Aorta (tissue), 5 donors: ENCODE measurements at regions not wholly inside any gene's neighbourhood (a gene's known extent, or its start where the extent isn't known, plus 50 kb on each side); places are given as distances from the start of the nearest gene placed in this dataset.

Experiments
- ATAC-seq: fragments of 200-7000 bp; cut with Tn5 transposase; one replicate; pipeline ENCODE4 v1.9.1; 2022; ENCODE audit warnings: moderate library complexity; ENCODE audit not compliant: low FRiP score
- DNase-seq, 2 donors: peaks; one replicate each; pipeline ENCODE4 v3.0.0-alpha.2; 2020
- H3K27ac ChIP-seq, 2 donors: one replicate each; pipeline ENCODE4 v1.5.1; 2013; ENCODE audit warnings: low read length in 2 of 2, mild to moderate bottlenecking in 2 of 2, moderate library complexity in 2 of 2, control low read depth in 1 of 2, inconsistent platforms in 1 of 2, low read depth in 1 of 2
- H3K27me3 ChIP-seq, 2 donors: one replicate each; pipeline ENCODE4 v1.6.1; 2013; ENCODE audit warnings: control low read depth in 1 of 2, low read length in 1 of 2, mild to moderate bottlenecking in 1 of 2, moderate library complexity in 1 of 2; ENCODE audit not compliant: insufficient read depth in 2 of 2, control insufficient read depth in 1 of 2
- H3K36me3 ChIP-seq, 2 donors: one replicate each; pipeline ENCODE4 v1.6.1; 2013; ENCODE audit warnings: control low read depth in 1 of 2, low read length in 1 of 2, mild to moderate bottlenecking in 1 of 2; ENCODE audit not compliant: insufficient read depth in 2 of 2, control insufficient read depth in 1 of 2
- H3K4me1 ChIP-seq, 2 donors: one replicate each; pipeline ENCODE4 v1.6.1; 2013; ENCODE audit warnings: low read length in 2 of 2, control low read depth in 1 of 2, mild to moderate bottlenecking in 1 of 2, moderate library complexity in 1 of 2; ENCODE audit not compliant: insufficient read depth in 2 of 2, control insufficient read depth in 1 of 2
- H3K4me3 ChIP-seq, 2 donors: one replicate each; pipeline ENCODE4 v1.5.1; 2013; ENCODE audit warnings: low read length in 2 of 2, control low read depth in 1 of 2, mild to moderate bottlenecking in 1 of 2
- H3K9me3 ChIP-seq: one replicate; pipeline ENCODE4 v1.6.1; 2013; ENCODE audit warnings: mild to moderate bottlenecking, low read length; ENCODE audit not compliant: control insufficient read depth
- WGBS, 2 donors: extraction: QIAGEN DNeasy Blood & Tissue Kit; methylation state at CpG; one replicate each; pipeline ENCODE4 v1.1.7; 2013; 5-methylcytosine and 5-hydroxymethylcytosine counted together
- intact Hi-C, 2 donors: fragments of 100-400 bp; cut with DNase I; formaldehyde crosslinking; loops; one replicate each; pipeline versions ENCODE4 v1.14.2 to v1.15.0; 2022
- donor health status: healthy with polysubstance abuse.
- donor health status: Bipolar disorder and iron deficiency.
- donor health status: DM: no; HTN: no; CAD: no.
- donor health status: DM: no; HTN: no; CAD: no.
- donor health status: DM: yes; HTN: yes; CAD: no.

DNA sequence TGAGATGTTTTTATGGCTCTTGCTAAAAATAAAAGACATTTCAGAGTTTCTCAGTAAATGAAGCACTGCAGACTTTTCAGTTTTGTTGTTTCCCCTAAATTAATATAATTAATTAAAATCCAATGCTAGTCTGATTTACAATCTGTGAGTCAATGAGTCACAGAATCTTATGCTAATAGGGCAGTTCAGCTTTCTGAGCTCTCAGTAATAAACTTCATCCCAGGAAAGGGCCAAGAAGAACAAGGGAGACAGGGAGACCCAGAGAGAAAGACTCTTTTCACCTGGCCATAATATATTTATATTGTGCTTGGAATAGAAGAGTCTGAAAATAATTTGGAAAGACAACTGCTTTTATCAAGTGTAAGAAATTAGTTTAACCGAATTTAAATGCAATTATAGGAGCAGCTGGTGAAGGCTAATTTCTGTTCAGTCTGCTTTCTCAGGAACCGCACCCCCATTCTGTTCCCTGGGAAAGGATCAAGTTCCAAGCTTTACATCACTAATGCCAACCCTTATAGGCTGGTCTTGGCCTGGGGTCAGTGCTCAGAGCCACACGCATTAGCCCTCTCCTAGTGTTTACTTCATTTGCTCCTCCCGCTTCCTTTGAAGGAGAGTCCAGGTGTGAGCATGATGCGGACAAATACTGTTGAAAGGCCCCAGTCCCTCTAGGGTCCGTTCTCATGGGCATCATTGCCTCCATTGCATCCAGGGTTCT is 145.6 kb downstream of the ZBTB18 start:
- H3K27me3 ChIP-seq = no peaks in the 10 kb centered on the region
- ATAC-seq (no peak), DNase-seq (no peak)
- H3K9me3 ChIP-seq = no peaks in the 10 kb centered on the region
- intact Hi-C loops = no loop called here
- no peak overlapping the region for H3K27ac ChIP-seq
- no peak overlapping the region for H3K4me3 ChIP-seq
- H3K36me3 ChIP-seq = no peaks in the 10 kb centered on the region
- WGBS, 2 donors = 88 to 90% methylated on average over 6 of the region's 6 CpGs
- no peaks in the 10 kb centered on the region for H3K4me1 ChIP-seq

DNA sequence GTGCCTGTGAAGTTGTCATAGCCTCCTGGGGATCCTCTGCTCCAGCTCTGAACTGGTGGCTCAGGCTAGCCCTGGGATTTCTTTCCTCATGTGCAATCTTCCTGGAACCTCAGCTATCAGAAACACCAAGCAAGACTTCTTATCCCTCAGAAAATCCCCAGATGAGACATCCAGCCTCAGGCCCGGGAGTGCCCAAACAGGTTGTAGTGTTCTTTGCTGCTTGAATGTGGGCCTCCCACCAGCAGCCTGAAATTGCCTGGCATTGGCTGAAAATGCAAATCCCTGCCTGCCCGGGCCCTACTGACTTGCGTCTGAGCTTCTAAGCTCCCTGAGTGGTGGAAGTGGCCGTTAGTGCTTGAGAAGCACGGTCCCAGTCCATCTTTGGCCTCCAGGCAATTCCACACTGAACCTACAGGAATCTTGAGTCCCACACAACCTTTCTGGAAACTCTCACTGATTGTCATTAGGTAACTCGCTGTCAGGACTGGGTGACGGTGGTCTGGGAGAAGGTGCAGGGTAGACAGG is 146.8 kb downstream of the ZBTB18 start:
- DNase-seq = no peak
- intact Hi-C loops = no loop called here
- no peaks in the 10 kb centered on the region for H3K9me3 ChIP-seq
- no peak overlapping the region for H3K27ac ChIP-seq
- ATAC-seq = no peak
- no peaks in the 10 kb centered on the region for H3K27me3 ChIP-seq
- no peaks in the 10 kb centered on the region for H3K4me1 ChIP-seq
- no peak overlapping the region for H3K4me3 ChIP-seq
- 91 to 94% methylated on average over 7 of the region's 7 CpGs for WGBS, 2 donors
- H3K36me3 ChIP-seq = no peaks in the 10 kb centered on the region

- DNase-seq (no peak), ATAC-seq (no peak)
- H3K4me3 ChIP-seq = no peak overlapping the region
- no peak overlapping the region for H3K27ac ChIP-seq
- no peaks in the 10 kb centered on the region for H3K36me3 ChIP-seq
- no peaks in the 10 kb centered on the region for H3K27me3 ChIP-seq
- intact Hi-C loops = no loop called here
- no peaks in the 10 kb centered on the region for H3K9me3 ChIP-seq
- WGBS, 2 donors = 95 to 98% methylated on average over 4 of the region's 4 CpGs
- no peaks in the 10 kb centered on the region for H3K4me1 ChIP-seq
Observed at GRCh38 chr1:244199902-244200301, 148.8 kb downstream of the ZBTB18 start.

DNA sequence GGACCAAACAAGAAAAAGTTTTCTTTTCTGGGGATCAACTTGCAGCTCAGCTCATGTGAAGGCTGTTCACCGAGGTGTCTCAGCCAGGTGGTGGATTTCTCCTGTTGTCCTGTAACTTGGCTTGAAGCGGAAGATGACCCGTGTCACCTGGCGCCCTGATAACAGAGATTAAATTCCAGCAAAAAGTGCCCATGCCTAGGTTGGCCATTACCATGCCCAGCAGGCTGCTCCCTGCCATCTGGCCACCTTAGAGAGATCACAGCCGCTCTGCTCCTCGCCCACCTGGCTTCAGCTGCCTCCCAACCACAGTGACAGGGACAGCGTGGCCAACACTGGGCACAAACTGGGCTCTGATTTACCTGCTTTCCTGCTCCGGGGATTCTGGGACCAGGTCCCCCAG is 149.5 kb downstream of the ZBTB18 start:
- no peak for DNase-seq
- intact Hi-C loops = no loop called here
- Histone ChIP-seq H3K9me3 (no peaks in the 10 kb centered on the region), H3K27me3 (no peaks in the 10 kb centered on the region), H3K4me3 (no peak overlapping the region), H3K4me1 (no peaks in the 10 kb centered on the region), H3K27ac (no peak overlapping the region), H3K36me3 (no peaks in the 10 kb centered on the region)
- WGBS, 2 donors = 93 to 94% methylated on average over 8 of the region's 8 CpGs
- ATAC-seq = no peak

- no peak overlapping the region for H3K4me3 ChIP-seq
- 93% methylated on average over 6 to 8 of the region's 8 CpGs for WGBS, 2 donors
- DNase-seq (no peak), ATAC-seq (no peak)
- H3K36me3 ChIP-seq = no peaks in the 10 kb centered on the region
- no peaks in the 10 kb centered on the region for H3K27me3 ChIP-seq
- intact Hi-C loops = loop anchor here in 1 of 2 donors (1.0 kb wide), 1 partner anchor 9 kb away; no protein-coding TSS in a partner anchor
- H3K27ac ChIP-seq = no peak overlapping the region
- H3K4me1 ChIP-seq = no peaks in the 10 kb centered on the region
- H3K9me3 ChIP-seq = no peaks in the 10 kb centered on the region
Observed at GRCh38 chr1:244201750-244202149, 150.7 kb downstream of the ZBTB18 start.

DNA sequence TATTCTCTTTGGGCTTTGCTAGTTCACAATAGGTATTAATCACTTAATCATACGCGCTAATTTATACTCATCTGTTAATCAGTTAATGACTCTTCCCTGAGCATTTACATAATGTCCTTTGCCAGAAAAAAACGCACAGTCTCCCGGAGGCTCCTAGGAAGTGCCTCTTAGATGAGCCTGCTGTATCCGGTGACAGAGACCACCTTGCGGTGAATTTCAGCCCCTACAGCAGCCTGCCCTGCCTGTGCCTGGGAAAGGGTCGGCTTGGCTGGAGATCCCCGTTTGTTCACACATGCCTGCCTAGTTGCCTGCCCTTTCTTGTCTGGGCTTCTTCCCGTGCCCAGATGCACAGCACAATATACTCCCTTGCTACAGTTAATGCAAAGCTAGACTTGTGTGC is 152.9 kb downstream of the ZBTB18 start:
- no peak overlapping the region for H3K4me3 ChIP-seq
- no peaks in the 10 kb centered on the region for H3K36me3 ChIP-seq
- WGBS, 2 donors = 86% methylated on average over 9 of the region's 9 CpGs
- no peaks in the 10 kb centered on the region for H3K9me3 ChIP-seq
- no peaks in the 10 kb centered on the region for H3K27me3 ChIP-seq
- intact Hi-C loops = no loop called here
- DNase-seq = no peak
- no peak overlapping the region for H3K27ac ChIP-seq
- ATAC-seq = no peak
- H3K4me1 ChIP-seq = no peaks in the 10 kb centered on the region

- WGBS, 2 donors = 90% methylated on average over 3 of the region's 3 CpGs
- no peak overlapping the region for H3K4me3 ChIP-seq
- intact Hi-C loops = no loop called here
- H3K27ac ChIP-seq = no peak overlapping the region
- H3K4me1 ChIP-seq = no peaks in the 10 kb centered on the region
- no peaks in the 10 kb centered on the region for H3K27me3 ChIP-seq
- H3K36me3 ChIP-seq = no peaks in the 10 kb centered on the region
- ATAC-seq (no peak), DNase-seq (no peak)
- no peaks in the 10 kb centered on the region for H3K9me3 ChIP-seq
Observed at GRCh38 chr1:244205171-244205570, 154.1 kb downstream of the ZBTB18 start.

- no peak overlapping the region for H3K27ac ChIP-seq
- ATAC-seq = no peak
- no peak overlapping the region for H3K4me3 ChIP-seq
- WGBS, 2 donors = 95 to 96% methylated on average over 3 of the region's 3 CpGs
- DNase-seq = no peak
- H3K4me1 ChIP-seq = no peaks in the 10 kb centered on the region
- intact Hi-C loops = no loop called here
- no peaks in the 10 kb centered on the region for H3K27me3 ChIP-seq
- H3K9me3 ChIP-seq = no peaks in the 10 kb centered on the region
- no peaks in the 10 kb centered on the region for H3K36me3 ChIP-seq
Observed at GRCh38 chr1:244205906-244206305, 154.8 kb downstream of the ZBTB18 start.
